Cerebellar nuclear complex (tissue), 1 donor: ENCODE measurements at regions not wholly inside any gene's neighbourhood (a gene's known extent, or its start where the extent isn't known, plus 50 kb on each side); places are given as distances from the start of the nearest gene placed in this dataset.
"Not testable (repeated sequence)": the region's sequence is repeated elsewhere in the genome, so short reads cannot be mapped to it uniquely, and the experiment has no call there.

ENCODE experiments used
- DNase-seq, 2 experiments: peaks; one replicate each; lab custom pipeline; 2025; lab: John Stamatoyannopoulos, UW

DNA sequence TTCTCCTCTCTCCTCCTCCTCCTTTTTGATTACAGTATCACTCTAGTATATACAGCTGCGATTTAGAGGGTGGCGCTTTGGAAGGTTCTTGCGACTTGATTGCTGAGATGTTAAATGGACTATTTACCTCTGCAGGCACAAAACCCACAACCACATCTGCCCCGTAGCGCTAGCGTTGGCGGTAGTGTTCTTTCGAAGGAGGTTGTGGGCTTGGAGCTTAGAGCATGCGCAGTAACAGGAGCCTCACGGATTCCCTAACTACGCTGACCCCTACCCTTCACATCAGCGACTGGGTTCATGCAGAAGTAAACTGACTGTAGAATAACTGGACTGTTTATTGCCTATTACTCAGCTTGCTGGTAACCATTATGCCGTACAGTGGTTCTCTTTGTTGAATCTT lies 58.0 kb downstream of the CGGBP1 start:
- no peak for DNase-seq

DNA sequence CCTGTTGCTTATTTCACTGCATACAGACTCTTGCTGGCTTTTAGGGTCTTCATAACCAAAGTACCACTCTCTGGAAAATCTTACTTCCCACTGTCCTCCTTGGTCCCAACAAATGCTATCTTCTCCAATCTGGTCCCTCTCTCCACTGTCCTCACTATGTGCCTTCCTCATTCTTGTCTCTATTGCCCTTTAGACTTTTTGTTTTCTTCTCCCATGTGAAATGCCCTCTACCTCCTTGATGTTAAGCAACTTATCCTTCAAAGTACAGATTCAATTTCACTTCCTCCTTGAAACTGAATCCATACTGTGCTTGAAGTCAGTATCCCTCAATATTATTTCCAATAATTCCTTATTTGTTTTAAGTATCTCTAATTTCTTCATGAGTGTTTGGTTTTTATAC lies 60.8 kb downstream of the CGGBP1 start:
- DNase-seq: no peak

DNA sequence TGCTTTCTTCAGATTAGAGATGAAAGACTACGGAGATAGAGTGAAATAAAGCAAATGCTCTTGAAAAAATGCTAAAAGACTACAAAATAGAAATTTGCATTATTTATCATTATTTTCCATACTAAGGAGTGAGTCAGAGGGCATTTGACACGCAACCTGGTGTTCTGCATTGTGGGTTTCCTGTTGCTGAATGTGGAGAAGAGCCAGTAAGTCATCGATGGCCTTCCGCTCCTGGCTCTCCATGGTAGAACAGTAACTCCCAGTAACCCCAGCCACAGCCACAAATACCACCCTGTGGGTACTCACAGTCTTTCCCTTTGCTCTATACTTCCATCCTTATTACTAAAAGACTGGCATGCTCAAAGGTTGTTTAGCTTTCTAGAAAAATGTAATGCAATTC lies 61.5 kb downstream of the CGGBP1 start:
- DNase-seq: no peak

DNA sequence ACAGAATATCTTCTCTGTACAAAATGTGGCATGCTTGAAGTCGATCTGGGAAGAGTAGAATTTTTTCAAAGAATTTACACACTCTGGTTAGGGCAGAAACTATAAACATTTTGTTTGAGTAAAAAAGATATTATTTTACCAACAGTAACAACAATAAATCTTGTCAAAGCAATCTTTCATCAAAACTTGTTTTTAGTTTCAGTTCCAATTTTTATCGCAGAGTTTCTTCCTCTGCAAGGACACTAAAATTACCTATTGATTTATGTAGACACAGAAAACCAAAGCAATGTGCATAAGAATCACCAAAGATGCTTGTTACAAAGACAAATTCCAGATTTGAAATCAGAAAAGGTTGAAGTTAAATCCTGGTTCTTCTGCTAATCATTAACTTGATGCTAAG lies 61.9 kb downstream of the CGGBP1 start:
- no peak for DNase-seq

DNA sequence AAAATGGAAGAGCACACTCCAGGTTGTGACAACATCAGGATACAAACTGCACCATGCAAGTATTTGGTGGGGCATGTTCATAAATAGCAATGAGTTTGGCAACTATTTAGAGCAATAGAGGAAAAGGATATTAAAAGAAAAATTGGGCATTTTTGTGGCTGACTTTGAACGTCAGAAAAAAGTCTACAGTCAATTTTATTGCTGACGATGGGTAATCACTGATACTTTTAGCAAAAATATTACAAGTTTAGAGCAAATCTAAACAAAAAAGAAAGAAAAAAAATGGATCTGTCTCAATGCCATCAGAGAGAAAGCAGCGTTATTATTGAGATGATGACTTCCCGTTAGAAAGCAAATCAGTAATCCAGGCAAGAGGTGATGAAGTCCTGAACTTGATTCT lies 65.2 kb downstream of the CGGBP1 start:
- no peak for DNase-seq

DNA sequence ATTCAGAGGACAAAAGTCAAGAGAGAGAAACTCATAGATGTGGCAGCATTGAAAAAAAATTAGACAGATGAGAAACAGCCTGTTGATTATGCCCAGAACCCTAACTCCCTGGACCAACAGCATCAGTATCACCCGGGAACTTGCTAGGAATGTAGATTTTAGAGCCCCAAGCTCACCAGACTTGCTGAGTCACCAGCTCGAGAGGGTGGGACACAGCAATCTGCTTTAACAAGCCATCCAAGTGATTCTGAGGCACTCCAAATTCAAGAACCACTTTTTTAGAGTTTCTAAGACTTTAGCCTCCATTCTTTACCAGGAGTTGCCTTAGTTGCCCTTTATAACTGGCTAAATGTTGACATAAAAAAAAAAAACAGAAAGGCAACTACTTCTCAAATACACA lies 70.9 kb downstream of the CGGBP1 start:
- no peak for DNase-seq

DNA sequence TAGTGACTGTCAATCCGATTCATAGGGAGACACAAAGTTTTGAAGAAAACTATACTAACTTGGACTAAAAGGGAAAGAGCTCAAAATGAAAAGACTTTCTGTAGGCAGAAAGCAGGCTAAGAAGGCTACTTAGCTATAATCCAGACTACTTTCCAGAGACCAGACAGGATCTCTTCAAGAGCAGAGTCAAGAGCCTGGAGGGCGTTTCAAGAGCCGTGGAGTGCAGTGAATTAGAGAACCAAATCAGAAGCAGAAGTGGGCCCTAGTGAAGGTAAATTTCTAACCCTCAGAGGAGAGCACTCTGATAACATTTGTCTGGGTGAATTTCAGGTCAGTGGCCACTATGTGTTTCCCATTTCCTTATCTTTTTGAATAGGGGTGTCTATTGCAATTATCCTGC lies 76.4 kb downstream of the CGGBP1 start:
- DNase-seq: no peak

DNA sequence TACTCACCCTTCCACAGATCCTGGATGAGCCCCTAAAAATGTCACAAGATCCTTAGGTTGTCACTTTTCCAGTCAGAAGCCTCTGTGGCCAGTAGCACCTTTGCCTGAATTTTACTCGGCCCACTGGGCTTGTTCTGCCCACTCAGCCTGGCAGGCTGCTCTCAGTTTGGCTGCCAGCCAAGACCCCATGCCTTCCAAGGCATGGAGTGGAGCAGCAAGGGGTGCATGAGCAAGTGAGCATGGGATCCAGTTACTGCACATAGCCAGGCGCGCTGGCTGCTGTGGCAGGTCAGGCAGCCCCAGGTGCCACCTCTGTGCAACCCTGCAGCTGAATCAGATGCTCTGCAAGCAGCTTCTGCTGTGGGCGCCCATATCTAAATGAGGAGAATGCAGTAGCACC lies 79.3 kb downstream of the CGGBP1 start:
- DNase-seq: no peak

DNA sequence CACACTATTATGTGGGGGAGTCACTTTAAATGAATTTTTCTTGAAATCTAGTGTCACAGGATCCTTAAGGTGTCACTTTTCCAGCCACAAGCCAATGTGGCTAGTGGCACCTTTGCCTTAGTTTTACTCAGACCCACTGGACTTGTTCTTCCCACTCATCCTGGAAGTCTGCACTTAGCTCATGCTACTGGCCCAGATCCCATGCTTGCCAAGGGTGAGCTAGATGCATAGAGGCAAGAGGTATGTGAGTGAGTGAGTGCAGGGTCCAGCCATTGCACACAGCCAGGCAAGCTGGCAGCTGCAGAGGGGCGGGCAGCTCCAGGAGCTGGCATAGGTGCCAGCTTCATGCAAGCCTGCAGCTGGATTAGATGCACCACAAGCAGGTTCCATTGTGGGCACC lies 81.0 kb downstream of the CGGBP1 start:
- no peak for DNase-seq

DNA sequence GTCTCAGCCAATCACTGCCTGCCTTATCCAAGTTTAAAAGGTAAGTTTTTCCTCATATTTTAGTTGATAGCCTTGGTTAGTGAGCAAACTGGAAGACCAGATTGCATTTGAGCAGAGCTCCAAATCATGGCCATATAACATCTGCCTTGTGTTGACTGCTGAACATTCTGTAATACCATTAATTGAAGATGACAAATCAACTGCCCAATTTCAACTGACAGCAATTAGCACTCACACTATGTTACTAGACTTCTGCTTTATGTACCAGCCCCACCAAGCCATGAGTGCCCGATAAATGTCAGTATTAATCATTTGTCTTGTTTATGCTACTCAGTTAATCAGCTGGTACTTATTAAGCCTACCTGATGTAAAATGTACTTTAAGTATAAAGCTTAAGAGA lies 83.1 kb downstream of the CGGBP1 start:
- DNase-seq: no peak

DNA sequence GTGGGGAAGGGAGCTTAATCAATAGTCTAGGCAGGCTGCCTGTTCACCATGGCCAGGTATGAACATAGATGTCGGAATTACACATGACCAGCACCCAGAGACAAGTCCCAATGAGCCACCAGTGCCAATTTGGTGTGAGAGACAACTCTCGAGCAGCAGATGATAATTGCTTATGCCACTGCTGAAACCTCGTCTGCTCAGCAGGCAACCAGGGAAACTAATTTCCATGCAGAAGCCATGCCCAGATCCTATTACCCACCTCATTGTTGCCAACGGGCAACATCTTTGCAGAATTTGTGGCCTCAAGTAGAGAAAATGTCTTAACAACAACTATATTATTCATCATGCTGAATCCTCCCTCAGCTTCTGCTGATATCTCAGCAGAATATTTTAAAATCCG lies 84.9 kb downstream of the CGGBP1 start:
- no peak for DNase-seq

DNA sequence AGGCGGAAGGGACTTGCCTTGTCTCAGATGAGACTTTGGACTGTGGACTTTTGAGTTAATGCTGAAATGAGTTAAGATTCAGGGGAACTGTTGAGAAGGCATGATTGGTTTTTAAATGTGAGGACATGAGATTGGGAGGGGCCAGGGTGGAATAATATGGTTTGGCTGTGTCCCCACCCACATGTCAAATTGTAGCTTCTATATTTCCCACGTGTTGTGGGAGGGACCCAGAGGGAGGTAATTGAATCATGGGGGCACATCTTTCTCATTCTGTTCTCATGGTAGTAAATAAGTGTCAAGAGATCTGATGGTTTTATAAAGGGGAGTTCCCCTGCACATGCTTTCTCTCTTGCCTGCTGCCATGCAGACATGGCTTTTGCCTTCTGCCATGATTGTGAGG lies 89.2 kb downstream of the CGGBP1 start:
- DNase-seq: no peak

DNA sequence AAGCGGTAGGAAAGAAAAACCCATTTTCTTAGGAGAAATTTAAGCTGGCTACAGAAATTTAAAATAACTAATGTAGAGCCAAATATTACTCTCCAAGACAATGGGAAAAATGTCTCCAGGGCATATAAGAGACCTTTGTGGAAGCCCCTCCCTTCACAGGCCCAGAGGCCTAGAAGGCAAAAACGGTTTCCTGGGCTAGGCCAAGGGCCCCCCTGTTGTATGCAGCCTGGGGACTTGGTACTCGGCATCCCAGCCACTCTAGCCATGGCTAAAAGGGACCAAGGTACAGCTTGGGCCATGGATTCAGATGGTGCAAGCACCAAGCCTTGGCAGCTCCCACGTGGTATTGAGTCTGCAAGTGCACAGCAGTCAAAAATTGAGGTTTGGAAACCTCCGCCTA lies 90.1 kb downstream of the CGGBP1 start:
- no peak for DNase-seq

DNA sequence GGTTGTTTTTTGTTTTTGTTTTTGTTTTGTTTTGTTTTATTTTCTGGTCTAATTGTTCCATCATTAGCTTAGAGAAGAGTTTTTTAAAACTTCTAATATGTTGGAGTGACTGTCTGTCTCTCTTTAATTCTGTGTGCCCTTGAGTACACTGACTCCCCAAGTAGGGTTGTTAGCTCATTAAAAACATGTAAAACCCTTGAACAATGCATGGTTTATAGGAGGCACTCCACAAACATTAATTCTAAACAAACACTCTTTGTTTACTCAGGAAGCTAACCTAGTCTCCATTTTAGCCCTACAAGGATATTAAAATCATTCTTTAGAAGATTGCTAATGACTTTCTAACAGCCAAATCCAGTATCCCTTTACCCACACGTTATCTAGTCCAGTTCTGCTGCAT lies 100.5 kb downstream of the CGGBP1 start:
- DNase-seq: no peak

DNA sequence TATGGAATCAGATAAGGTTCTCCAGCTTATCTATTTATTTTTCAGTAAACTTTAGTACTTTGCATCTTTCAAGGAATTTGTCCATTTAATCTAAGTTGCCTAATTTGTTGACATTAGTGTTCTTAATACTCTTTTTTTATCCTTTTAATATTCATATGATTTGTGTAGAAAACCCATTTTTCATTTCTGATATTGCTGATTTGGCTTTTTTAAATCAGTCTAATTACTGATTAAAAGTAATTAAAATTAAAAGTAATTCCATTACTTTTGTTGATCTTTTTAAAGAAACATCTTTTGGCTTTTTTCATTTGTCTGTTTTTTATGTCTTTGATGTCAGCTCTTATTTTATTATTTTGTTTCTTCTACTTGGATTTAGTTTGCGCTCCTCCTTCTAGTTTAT lies 101.2 kb downstream of the CGGBP1 start:
- DNase-seq: no peak

DNA sequence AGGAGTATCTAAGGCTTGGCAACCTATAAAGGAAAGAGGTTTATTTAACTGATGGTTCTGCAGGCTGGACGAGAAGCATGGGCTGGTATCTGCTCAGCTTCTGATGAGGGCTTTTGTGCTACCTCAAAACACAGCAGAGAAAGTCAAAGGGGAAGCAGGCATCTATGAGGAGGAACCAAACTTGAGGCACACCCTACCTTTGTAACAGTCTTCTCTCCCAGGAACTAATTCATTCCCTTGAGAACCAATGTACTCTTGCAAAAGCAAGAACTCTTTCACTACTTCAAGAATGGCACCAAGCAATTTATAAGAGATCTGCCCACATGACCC lies 109.0 kb downstream of the CGGBP1 start:
- no peak for DNase-seq

DNA sequence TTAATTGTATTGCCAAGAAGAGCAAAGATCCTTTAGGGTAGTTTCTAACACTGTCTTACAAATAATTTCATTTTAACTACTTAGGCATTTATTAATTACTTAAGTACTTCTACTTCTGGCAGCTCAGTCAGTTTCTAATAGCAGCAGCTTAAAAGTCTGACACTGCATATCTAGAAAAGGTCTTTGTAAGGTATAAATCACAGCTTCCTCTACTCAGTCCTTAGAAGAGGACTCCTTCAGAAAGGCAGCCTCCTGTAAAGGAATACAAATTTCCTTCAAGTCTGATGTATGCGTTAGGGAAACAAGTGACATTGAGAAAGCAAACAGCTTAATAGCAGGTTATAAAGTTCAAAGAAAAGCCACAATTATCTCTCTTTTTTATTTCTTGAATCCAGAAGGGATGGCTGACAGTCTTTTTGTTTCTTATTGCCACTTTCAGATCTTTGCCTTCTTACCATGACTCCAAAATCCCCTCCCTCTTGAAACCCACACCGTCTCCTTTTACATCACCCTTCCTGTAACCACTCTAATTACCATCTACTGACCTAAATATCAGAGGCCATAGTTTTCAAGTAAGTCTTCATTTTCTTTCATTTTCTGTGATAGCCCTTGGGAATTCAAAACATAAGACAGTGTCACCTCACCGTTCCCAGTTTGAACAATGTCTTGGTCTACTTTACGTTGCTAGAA lies 109.5 kb downstream of the CGGBP1 start:
- no peak for DNase-seq

DNA sequence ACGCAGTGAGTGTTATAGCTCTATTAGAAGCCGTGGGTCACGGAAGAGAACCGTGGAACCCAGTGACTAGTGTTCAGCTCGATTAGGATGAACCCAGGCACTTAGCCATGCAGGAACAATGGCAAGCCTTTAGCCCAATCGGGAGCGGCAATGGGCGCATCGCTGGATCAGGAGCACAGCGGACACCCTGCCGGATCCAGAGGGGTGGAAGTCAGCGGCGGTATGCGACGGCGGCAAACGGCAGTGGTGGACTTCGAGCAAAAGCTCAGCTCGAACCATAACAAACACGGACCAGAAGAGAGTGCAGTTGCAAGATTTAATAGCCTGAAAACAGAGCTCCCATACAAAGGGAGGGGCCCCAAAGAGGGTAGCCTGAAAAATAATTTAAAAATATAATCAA lies 112.8 kb downstream of the CGGBP1 start:
- DNase-seq: not testable (repeated sequence)

DNA sequence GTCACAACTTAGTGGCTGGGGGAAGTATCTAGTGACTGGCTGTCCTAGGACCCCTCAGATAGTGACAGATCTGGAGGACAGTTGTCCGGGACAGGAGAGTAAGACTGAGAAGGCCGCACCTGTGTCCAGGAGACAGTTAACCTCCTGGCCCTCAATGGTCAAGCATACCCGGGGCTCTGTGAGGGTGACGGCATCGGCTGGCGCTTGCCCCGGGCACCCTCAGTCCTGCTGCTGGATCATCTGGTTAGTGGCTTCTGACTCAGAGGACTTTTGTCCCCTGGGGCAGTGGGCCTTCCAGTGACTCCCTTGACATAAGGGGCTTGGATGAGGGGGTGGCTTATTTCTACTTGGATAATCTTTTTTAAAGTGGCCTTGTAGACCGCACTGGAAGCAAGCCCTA lies 116.5 kb downstream of the CGGBP1 start:
- DNase-seq: not testable (repeated sequence)

DNA sequence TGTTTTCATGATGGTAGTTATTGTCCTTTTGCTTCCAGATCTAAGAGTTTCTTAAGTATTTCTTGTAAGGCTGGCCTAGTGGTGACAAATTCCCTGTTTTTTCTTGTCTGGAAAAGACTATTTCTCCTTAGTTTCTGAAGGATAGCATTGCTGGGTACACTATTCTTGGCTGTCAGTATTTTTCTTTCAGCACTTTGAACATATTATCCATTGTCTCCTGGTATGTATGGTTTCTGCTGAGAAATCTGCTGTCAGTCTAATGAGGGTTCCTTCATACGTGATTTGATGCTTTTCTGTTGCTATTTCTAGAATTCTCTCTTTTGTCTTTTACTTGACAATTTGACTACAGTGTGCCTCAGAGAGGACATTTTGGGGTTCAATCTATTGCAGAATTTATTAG lies 134.3 kb downstream of the CGGBP1 start:
- no peak for DNase-seq

DNA sequence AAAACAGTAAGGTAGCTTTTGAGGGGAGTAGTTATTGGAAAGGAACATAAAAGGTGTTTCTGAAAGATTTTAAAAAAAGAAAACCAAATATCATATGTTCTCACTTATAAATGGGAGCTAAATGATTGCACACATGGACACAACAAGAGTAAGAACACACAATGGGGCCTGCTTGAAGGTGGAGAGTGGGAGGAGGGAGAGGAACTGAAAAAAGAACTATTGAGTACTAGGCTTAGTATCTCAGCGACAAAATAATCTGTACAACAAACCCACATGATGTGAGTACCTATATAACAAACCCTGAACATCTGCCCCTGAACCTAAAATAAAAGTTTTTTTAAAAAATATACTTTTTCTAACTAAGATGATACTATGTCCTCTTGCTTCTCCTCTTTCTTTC lies 138.3 kb downstream of the CGGBP1 start:
- DNase-seq: no peak

DNA sequence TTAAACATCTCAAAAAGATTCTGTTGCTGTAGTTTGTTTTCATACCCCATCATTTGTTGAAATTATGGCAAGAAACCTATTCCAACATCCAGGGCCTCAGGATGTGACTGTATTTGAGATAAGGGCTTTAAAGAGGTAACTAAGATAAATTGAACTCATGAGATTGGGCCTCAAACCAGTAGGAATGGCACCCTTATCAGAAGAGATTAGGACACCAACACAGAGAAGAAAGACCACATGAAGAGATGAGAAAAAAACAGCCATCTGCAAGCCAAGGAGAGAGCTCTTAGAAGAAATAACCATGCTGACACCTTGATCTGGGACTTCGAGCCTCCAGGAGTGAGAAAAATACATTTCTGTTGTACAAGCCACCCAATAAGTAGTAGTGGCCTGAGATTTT lies 157.7 kb downstream of the CGGBP1 start:
- no peak for DNase-seq

DNA sequence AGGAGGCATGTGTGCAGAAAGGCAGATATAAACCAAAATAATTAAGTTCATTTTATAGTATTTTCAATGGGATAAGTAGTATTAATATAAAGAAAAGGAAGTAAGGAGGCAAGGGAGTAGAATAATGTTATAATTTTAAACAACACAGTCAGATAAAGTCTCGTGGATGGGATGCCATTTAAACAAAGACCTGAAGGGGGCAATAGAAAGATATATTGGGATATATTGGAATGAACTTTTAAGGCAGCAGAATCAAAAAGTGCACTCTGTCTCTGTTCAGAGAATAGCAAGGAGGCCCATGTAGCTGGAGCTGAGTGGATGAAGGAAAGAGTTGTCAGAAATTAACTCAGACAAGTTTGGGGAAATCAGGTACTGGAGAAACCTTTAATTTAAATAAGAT lies 158.7 kb downstream of the CGGBP1 start:
- DNase-seq: no peak

DNA sequence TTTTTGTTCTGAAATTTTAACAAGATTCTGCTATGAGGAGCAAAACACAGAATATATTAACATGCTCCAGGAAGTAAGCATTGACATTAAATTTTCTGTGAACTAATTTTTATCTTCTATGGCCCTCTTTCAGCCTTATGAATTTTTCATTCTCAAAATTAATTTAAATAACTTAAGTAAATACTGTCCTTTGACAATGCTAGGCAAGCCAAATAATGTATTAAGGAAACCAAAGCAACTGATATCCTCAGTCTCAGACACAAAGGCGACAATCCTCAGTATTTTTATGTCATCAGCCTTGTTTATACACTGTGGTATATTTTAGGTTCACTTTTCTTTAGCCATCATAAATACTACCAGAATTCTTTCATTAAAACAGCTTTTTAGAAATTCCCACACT lies 159.8 kb downstream of the CGGBP1 start:
- DNase-seq: no peak

DNA sequence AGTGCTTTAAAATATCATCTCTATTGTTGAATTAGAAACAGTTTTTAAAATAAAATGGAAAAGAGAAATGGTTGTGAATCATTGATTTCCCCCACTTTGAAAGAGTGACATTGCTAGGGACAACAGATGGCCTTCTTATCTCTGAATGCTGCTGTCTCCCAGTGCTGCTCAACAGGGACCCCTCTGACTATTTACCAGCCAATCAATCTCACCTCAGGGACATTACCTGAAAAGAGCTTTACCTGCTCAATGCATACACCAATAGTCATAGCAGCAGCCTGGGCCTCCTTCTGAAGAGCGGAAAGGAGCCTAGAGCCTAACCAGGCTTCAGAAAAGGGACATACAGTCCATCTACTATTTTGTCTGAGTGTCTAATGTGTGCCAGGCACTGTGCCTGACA lies 162.8 kb downstream of the CGGBP1 start:
- DNase-seq: no peak
